ENCODE measurements at regions not wholly inside any gene's neighbourhood (a gene's known extent, or its start where the extent isn't known, plus 50 kb on each side); places are given as distances from the start of the nearest gene placed in this dataset.

DNA sequence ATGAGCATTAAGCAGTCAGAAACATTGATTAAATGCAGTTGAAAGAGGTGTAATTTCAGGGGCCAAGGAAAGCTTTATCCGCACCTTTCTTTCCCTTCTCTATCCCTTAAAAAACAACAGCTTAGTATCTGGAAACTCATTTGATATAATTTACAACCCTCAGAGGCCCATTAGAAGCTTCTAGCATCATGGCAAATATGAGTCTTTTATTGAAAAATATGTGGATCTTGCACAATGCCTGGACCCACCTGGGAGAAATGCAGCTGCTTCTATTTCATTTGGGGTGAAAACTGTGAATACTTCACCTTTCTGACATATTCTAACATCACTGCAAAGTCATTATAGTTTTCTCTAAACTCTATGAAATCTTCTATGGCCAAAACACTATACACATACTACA lies 492.2 kb upstream of the PSMD7 start:
- no peaks in the 10 kb centered on the region for H4K20me1 ChIP-seq (ENCODE audit: control insufficient read depth, insufficient read depth)
- in situ Hi-C loops (cut with MboI): no loop called here
- TF ChIP-seq, protein P1, sequence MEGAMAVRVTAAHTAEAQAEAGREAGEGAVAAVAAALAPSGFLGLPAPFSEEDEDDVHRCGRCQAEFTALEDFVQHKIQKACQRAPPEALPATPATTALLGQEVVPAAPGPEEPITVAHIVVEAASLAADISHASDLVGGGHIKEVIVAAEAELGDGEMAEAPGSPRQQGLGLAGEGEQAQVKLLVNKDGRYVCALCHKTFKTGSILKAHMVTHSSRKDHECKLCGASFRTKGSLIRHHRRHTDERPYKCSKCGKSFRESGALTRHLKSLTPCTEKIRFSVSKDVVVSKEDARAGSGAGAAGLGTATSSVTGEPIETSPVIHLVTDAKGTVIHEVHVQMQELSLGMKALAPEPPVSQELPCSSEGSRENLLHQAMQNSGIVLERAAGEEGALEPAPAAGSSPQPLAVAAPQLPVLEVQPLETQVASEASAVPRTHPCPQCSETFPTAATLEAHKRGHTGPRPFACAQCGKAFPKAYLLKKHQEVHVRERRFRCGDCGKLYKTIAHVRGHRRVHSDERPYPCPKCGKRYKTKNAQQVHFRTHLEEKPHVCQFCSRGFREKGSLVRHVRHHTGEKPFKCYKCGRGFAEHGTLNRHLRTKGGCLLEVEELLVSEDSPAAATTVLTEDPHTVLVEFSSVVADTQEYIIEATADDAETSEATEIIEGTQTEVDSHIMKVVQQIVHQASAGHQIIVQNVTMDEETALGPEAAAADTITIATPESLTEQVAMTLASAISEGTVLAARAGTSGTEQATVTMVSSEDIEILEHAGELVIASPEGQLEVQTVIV (IDR thresholded peaks at IDR 0.05; ENCODE audit: borderline replicate concordance, partially characterized antibody): no peak
- TF ChIP-seq HDAC2 (IDR thresholded peaks at IDR 0.05): no peak
- TF ChIP-seq, protein P2, sequence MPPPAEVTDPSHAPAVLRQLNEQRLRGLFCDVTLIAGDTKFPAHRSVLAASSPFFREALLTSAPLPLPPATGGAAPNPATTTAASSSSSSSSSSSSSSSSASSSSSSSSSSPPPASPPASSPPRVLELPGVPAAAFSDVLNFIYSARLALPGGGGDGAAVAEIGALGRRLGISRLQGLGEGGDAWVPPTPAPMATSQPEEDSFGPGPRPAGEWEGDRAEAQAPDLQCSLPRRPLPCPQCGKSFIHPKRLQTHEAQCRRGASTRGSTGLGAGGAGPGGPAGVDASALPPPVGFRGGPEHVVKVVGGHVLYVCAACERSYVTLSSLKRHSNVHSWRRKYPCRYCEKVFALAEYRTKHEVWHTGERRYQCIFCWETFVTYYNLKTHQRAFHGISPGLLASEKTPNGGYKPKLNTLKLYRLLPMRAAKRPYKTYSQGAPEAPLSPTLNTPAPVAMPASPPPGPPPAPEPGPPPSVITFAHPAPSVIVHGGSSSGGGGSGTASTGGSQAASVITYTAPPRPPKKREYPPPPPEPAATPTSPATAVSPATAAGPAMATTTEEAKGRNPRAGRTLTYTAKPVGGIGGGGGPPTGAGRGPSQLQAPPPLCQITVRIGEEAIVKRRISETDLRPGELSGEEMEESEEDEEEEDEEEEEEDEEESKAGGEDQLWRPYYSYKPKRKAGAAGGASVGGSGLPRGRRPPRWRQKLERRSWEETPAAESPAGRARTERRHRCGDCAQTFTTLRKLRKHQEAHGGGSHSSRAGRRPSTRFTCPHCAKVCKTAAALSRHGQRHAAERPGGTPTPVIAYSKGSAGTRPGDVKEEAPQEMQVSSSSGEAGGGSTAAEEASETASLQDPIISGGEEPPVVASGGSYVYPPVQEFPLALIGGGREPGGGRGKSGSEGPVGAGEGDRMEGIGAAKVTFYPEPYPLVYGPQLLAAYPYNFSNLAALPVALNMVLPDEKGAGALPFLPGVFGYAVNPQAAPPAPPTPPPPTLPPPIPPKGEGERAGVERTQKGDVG (CRISPR knock-in tag; IDR thresholded peaks at IDR 0.05): no peak
- no peak for TF ChIP-seq CHD4 (IDR thresholded peaks at IDR 0.05)
- TF ChIP-seq, protein P3, sequence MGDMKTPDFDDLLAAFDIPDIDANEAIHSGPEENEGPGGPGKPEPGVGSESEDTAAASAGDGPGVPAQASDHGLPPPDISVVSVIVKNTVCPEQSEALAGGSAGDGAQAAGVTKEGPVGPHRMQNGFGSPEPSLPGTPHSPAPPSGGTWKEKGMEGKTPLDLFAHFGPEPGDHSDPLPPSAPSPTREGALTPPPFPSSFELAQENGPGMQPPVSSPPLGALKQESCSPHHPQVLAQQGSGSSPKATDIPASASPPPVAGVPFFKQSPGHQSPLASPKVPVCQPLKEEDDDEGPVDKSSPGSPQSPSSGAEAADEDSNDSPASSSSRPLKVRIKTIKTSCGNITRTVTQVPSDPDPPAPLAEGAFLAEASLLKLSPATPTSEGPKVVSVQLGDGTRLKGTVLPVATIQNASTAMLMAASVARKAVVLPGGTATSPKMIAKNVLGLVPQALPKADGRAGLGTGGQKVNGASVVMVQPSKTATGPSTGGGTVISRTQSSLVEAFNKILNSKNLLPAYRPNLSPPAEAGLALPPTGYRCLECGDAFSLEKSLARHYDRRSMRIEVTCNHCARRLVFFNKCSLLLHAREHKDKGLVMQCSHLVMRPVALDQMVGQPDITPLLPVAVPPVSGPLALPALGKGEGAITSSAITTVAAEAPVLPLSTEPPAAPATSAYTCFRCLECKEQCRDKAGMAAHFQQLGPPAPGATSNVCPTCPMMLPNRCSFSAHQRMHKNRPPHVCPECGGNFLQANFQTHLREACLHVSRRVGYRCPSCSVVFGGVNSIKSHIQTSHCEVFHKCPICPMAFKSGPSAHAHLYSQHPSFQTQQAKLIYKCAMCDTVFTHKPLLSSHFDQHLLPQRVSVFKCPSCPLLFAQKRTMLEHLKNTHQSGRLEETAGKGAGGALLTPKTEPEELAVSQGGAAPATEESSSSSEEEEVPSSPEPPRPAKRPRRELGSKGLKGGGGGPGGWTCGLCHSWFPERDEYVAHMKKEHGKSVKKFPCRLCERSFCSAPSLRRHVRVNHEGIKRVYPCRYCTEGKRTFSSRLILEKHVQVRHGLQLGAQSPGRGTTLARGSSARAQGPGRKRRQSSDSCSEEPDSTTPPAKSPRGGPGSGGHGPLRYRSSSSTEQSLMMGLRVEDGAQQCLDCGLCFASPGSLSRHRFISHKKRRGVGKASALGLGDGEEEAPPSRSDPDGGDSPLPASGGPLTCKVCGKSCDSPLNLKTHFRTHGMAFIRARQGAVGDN (IDR thresholded peaks at IDR 0.05): no peak
- no peak for TF ChIP-seq CHD1 (IDR thresholded peaks at IDR 0.05; ENCODE audit: low read depth, low read length)
- no peak for TF ChIP-seq YBX1 (IDR thresholded peaks at IDR 0.05)
- TF ChIP-seq KLF5 (IDR thresholded peaks at IDR 0.05; ENCODE audit: partially characterized antibody): no peak
- TF ChIP-seq RCOR1 (conservative IDR thresholded peaks at IDR 0.05; ENCODE audit: low read depth, low read length): no peak
- TF ChIP-seq, protein P4, sequence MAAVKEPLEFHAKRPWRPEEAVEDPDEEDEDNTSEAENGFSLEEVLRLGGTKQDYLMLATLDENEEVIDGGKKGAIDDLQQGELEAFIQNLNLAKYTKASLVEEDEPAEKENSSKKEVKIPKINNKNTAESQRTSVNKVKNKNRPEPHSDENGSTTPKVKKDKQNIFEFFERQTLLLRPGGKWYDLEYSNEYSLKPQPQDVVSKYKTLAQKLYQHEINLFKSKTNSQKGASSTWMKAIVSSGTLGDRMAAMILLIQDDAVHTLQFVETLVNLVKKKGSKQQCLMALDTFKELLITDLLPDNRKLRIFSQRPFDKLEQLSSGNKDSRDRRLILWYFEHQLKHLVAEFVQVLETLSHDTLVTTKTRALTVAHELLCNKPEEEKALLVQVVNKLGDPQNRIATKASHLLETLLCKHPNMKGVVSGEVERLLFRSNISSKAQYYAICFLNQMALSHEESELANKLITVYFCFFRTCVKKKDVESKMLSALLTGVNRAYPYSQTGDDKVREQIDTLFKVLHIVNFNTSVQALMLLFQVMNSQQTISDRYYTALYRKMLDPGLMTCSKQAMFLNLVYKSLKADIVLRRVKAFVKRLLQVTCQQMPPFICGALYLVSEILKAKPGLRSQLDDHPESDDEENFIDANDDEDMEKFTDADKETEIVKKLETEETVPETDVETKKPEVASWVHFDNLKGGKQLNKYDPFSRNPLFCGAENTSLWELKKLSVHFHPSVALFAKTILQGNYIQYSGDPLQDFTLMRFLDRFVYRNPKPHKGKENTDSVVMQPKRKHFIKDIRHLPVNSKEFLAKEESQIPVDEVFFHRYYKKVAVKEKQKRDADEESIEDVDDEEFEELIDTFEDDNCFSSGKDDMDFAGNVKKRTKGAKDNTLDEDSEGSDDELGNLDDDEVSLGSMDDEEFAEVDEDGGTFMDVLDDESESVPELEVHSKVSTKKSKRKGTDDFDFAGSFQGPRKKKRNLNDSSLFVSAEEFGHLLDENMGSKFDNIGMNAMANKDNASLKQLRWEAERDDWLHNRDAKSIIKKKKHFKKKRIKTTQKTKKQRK (IDR thresholded peaks at IDR 0.05; ENCODE audit: low read depth, low read length): no peak
- TF ChIP-seq TCF7 (IDR thresholded peaks at IDR 0.05; ENCODE audit: borderline replicate concordance): no peak
- TF ChIP-seq EGR1 (IDR thresholded peaks at IDR 0.05; ENCODE audit: borderline replicate concordance in 1 of 2, low read depth in 2 of 2, low read length in 2 of 2): no peak
- TF ChIP-seq IKZF1 (conservative IDR thresholded peaks at IDR 0.05): no peak

More for the DNA sequence above, 492.2 kb upstream of the PSMD7 start:
- WGBS (ENCODE audit: insufficient coverage, insufficient replicate concordance, low lambda C conversion rate, missing lambda C conversion rate): 0% methylated on average over 1 of the region's 1 CpG
- ChIA-PET RAD21 (ENCODE audit: unreplicated experiment) (no interaction called here), CTCF (no interaction called here), SMC1A (ENCODE audit: uncharacterized antibody, unreplicated experiment) (no interaction called here), POLR2A (no interaction called here)
- Histone ChIP-seq H3K4me3 (no peak overlapping the region), H3K27ac (ENCODE audit: control insufficient read depth, insufficient read depth) (no peak overlapping the region), H3K9ac (ENCODE audit: control insufficient read depth, insufficient read depth, low read length) (no peak overlapping the region), H3K9me3 (replicated peaks; ENCODE audit: control insufficient read depth, insufficient read depth, low read length) (no peaks in the 10 kb centered on the region), H2AFZ (ENCODE audit: control insufficient read depth, low read depth, low read length) (no peak overlapping the region), H3K79me2 (ENCODE audit: control insufficient read depth, insufficient read depth, low read length) (no peaks in the 10 kb centered on the region), H3K27me3 (replicated peaks in 1 of 2; ENCODE audit: control insufficient read depth in 2 of 2, insufficient read depth in 2 of 2, low read length in 1 of 2) (no peaks in the 10 kb centered on the region), H3K4me2 (ENCODE audit: control insufficient read depth, insufficient read depth) (no peak overlapping the region), H3K4me1 (ENCODE audit: control insufficient read depth, insufficient read depth, low read length) (no peaks in the 10 kb centered on the region), H3K36me3 (ENCODE audit: control insufficient read depth in 2 of 2, insufficient read depth in 2 of 2, low read length in 1 of 2) (no peaks in the 10 kb centered on the region)
- FAIRE-seq (no peak), ATAC-seq (no peak), DNase-seq (ENCODE audit: low read depth, low spot score) (no peak)
- intact Hi-C loops (cut with micrococcal nuclease; ENCODE audit: unreplicated experiment): no loop called here
- BruUV-seq (replicated peaks): no TSS peak
